Panc1 (cell line): ENCODE measurements at regions not wholly inside any gene's neighbourhood (a gene's known extent, or its start where the extent isn't known, plus 50 kb on each side); places are given as distances from the start of the nearest gene placed in this dataset.
"Not testable (repeated sequence)": the region's sequence is repeated elsewhere in the genome, so short reads cannot be mapped to it uniquely, and the experiment has no call there.

ENCODE experiments used
- POLR2AphosphoS5 ChIP-seq: IDR thresholded peaks from 2 replicates; pipeline ENCODE4 v1.6.1; 2012; ENCODE audit warnings: mild to moderate bottlenecking, low read depth, low read length, moderate library complexity
- REST ChIP-seq, 2 experiments: IDR thresholded peaks; 2 replicates each; pipeline ENCODE4 v1.6.1; 2011 to 2012; ENCODE audit warnings: low read depth in 2 of 2, control low read depth in 1 of 2, low read length in 1 of 2, mild to moderate bottlenecking in 1 of 2, moderate library complexity in 1 of 2; ENCODE audit not compliant: insufficient read depth in 1 of 2
- SIN3A ChIP-seq: IDR thresholded peaks from 2 replicates; pipeline ENCODE4 v1.6.1; 2012; ENCODE audit warnings: low read depth, mild to moderate bottlenecking, low read length, moderate library complexity, borderline replicate concordance; ENCODE audit not compliant: insufficient read depth
- TCF7L2 ChIP-seq: IDR thresholded peaks from 2 replicates; pipeline ENCODE4 v1.6.1; 2011; ENCODE audit warnings: mild to moderate bottlenecking, low read depth, low read length, inconsistent platforms
- TF ChIP-seq, protein P1 (sequence below): fragments of 450-650 bp; IDR thresholded peaks from 2 replicates; pipeline ENCODE4 v1.5.1; 2017; ENCODE audit warnings: mild to moderate bottlenecking

DNA sequence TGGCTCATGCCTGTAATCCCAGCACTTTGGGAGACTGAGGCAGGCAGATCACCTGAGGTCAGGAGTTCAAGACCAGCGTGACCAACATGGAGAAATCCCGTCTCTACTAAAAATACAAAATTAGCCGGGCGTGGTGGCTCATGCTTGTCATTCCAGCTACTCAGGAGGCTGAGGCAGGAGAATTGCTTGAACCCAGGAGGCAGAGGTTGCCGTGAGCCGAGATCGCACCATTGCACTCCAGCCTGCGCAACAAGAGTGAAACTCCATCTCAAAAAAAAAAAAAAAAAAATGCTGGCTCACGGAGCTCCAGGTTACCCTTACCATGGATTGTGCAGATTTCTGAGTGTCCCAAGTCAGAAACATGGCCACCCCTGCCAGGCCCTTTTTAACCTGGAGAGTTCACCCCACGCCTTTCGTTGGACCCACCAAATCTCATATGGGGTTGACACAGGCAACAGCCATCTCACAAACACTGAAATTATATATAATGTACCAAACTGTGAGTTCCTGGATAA lies 69.9 kb upstream of the CITED2 start:
- TF ChIP-seq, protein P1, sequence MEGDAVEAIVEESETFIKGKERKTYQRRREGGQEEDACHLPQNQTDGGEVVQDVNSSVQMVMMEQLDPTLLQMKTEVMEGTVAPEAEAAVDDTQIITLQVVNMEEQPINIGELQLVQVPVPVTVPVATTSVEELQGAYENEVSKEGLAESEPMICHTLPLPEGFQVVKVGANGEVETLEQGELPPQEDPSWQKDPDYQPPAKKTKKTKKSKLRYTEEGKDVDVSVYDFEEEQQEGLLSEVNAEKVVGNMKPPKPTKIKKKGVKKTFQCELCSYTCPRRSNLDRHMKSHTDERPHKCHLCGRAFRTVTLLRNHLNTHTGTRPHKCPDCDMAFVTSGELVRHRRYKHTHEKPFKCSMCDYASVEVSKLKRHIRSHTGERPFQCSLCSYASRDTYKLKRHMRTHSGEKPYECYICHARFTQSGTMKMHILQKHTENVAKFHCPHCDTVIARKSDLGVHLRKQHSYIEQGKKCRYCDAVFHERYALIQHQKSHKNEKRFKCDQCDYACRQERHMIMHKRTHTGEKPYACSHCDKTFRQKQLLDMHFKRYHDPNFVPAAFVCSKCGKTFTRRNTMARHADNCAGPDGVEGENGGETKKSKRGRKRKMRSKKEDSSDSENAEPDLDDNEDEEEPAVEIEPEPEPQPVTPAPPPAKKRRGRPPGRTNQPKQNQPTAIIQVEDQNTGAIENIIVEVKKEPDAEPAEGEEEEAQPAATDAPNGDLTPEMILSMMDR: not testable (repeated sequence)
- not testable (repeated sequence) for TF ChIP-seq REST (IDR thresholded peaks at IDR 0.05; ENCODE audit: insufficient read depth in 1 of 2, low read depth in 2 of 2, low read length in 1 of 2); POLR2AphosphoS5; SIN3A; TCF7L2
